VCaP (cell line): ENCODE measurements at regions not wholly inside any gene's neighbourhood (a gene's known extent, or its start where the extent isn't known, plus 50 kb on each side); places are given as distances from the start of the nearest gene placed in this dataset.

Experiments used
- H3K27ac ChIP-seq: fragments of 450-650 bp; 2 replicates; pipeline ENCODE4 v1.5.1; 2017
- TF ChIP-seq, protein P1 (sequence below): fragments of 450-650 bp; conservative IDR thresholded peaks from 2 replicates; pipeline ENCODE4 v1.5.1; 2017; ENCODE audit warnings: mild to moderate bottlenecking, moderate library complexity

DNA sequence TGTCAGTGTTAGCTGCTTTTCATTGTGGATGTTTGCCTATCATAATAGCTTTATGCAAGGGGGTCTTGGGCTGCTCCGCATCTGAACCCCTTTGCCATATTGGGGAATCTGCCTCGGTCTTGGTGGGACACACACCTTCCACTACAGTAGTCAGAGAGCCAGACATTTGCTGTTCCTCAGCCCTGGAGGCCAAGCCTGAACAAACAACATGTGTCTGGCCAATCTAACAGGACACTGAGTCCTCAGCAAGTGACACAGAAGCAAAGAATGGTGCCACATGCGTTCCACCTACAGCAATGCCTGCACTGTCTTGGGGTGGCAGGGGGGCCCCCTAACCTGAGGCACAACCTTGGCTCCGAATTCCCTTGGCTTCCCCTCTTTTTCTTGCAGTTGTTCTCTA, 243.9 kb downstream of the LY86 start:
- TF ChIP-seq, protein P1, sequence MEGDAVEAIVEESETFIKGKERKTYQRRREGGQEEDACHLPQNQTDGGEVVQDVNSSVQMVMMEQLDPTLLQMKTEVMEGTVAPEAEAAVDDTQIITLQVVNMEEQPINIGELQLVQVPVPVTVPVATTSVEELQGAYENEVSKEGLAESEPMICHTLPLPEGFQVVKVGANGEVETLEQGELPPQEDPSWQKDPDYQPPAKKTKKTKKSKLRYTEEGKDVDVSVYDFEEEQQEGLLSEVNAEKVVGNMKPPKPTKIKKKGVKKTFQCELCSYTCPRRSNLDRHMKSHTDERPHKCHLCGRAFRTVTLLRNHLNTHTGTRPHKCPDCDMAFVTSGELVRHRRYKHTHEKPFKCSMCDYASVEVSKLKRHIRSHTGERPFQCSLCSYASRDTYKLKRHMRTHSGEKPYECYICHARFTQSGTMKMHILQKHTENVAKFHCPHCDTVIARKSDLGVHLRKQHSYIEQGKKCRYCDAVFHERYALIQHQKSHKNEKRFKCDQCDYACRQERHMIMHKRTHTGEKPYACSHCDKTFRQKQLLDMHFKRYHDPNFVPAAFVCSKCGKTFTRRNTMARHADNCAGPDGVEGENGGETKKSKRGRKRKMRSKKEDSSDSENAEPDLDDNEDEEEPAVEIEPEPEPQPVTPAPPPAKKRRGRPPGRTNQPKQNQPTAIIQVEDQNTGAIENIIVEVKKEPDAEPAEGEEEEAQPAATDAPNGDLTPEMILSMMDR, result no peak

DNA sequence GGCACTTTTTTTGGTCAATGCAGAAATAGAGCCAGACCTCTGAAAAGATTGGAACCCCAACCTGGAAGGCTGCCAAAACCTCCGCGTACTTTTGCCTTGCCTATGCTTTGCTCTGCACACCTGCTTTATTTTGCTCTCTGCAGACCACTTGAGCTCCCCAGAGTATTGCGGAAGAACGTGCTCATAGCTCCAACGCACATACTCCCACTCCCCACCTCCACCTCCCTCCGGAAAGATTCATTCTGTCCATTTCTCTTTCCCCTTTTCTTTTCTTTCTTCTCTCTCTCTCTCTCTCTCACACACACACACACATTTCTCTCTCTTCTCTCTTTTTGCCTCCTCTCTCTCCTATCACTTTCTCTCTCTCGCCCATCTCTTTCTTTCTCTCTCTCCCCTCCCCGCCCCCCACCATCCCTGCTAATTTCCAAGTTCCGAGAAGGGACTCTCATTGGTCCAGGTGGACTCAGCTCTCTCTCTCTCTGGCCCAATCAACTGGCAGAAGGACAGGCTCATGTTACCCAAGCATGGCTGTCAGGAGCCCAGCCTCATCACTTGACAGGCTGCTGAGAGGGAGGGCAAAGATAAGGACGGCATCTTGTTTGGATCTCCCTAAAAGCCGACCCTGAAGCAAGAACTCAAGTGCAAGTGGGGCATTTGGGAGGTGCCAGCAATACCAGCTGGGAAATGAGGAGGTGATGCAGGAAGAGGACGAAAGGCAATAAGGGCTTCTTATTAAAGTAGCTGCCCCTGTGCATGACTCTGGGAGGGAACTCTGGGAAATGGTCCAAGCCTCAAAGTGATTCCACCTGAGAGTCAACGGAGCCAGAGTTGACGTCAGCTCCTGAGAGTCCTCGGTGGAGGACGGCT, 246.1 kb downstream of the LY86 start:
- TF ChIP-seq, protein P1, result no peak
- H3K27ac ChIP-seq, result no peak overlapping the region

More for the DNA sequence above, 243.9 kb downstream of the LY86 start:
- H3K27ac ChIP-seq, result no peak overlapping the region

DNA sequence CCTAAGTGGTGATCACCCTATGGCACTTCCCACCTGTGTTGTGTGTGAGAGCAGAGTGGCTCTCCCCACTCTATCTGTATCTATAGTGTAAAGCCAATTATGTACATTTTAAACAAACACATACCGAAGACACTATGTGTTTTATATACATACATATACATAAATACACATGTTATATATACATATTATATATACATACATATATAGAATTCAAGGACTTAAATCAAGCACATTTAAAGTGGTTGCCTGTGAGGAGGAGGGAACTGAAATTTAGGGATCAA, 246.6 kb downstream of the LY86 start:
- TF ChIP-seq, protein P1, result no peak
- H3K27ac ChIP-seq, result no peak overlapping the region

DNA sequence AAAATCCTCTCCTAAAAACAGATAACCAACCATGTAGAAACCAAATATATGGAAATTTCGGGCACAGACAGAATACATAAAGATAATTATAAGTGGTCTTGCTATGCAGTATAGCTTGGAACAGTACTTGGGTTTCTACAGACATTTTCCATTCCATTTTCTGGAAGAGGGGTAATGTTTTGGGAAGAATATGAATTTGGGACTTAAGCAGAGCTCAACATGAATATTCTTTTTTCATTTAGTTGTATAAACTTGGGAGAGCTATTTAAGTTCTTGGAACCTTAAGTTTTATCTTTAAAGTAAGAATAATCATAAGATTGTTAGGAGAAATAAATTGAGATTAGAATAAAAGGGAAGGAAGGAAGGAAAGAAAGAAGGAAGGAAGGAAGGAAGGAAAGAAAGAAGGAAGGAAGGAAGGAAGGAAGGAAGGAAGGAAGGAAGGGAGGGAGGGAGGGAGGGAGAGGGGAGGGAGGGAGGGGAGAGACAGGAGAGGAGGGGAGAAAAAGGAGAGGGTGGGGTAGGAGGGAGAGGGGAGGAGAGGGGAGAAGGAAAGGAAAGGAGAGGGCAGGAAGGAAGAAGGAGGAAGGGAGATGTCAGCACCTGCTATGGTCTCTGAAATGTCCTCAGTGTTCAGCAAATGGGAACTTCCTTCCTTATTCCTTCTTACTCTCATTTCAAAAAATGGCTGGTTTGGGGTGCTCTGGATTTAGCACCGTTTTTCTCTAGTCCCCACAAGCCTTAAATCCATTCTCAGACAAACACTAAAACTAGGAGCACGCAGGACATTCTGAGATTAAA, 248.3 kb downstream of the LY86 start:
- TF ChIP-seq, protein P1, result no peak

DNA sequence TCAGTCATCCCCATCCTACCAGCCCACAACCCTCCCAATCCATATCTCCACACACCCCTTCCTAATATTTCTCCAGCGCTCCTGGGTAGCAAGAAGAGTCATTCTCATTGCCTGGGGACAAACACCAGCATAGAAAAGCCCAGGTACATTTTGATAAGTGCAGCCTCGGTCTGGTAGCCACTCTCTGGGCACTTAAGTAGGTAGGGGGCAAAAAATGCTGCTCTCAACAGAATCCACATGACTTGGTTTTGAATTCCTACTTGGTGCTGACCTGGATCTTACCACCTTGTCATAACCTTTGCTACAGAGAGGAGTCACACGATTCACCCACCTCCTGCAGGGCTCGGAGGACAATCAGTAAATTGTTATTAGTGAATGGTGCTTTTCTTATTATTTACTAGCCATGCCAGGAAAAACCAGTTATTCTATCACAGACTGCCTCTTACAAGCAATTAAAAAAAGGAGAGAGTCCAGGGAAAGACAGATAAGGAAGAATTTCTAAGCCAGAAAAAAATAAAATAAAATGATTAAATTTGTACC, 249.1 kb downstream of the LY86 start:
- TF ChIP-seq, protein P1, result no peak
- H3K27ac ChIP-seq, result no peak overlapping the region

More for the DNA sequence above, 248.3 kb downstream of the LY86 start:
- H3K27ac ChIP-seq, result no peak overlapping the region

DNA sequence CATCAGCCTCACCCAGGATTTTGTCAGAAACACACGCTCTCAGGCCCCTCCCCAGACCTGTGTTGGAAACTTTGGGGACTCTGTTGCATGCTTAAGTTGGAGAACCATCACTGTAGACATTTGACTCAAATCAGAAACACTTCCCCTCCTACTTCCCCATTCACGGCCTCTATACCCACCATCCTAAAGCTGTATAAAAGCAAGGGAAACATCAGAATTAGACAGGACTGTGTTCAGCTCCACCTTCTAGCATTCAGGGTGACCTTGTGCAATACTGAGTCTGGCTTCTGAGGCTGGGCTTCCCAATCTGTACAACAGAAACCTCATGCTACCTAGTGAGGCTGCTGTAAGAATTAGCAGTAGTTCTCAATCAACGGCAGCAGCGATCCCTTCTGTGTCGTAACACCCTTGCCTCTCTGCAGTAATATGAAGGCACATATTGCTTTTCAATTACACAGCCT, 252.3 kb downstream of the LY86 start:
- TF ChIP-seq, protein P1, result no peak

DNA sequence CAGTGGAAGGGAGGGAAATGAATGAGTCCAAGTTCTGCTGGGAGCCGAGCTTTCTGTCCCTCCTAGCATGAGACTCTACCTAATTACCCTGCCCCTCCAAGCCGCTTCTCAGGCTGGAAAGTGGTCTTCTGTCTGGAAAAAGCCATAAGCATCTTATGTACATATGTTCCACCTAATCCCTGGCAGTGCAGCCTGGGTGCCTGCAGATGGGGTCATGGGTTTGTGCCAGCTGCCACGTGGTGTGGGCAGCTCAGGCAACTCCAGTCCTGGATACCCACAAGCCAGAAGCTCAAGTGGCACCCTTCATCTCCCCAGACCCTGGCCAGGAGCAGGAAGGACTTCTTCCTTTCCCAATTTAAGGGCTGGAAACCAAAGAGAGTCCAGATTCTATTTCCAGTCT, 253.1 kb downstream of the LY86 start:
- H3K27ac ChIP-seq, result no peak overlapping the region
- TF ChIP-seq, protein P1, result no peak

More for the DNA sequence above, 252.3 kb downstream of the LY86 start:
- H3K27ac ChIP-seq, result no peak overlapping the region
